Endothelial cell of umbilical vein (primary cell): ENCODE measurements at regions not wholly inside any gene's neighbourhood (a gene's known extent, or its start where the extent isn't known, plus 50 kb on each side); places are given as distances from the start of the nearest gene placed in this dataset.

Experiments used
- CTCF ChIP-seq, 2 donors: IDR thresholded peaks; 1 replicate in 1 of 2; 2 replicates in 1 of 2; pipeline ENCODE4 v1.5.1; 2011; ENCODE audit warnings: low read length in 2 of 2, mild to moderate bottlenecking in 2 of 2, moderate library complexity in 2 of 2, control low read depth in 1 of 2, inconsistent platforms in 1 of 2, low read depth in 1 of 2; ENCODE audit not compliant: insufficient read depth in 1 of 2; ENCODE audit errors: extremely low read depth in 1 of 2
- JUN ChIP-seq: IDR thresholded peaks from 2 replicates; pipeline ENCODE4 v1.6.1; 2011; ENCODE audit warnings: borderline replicate concordance, low read depth; ENCODE audit not compliant: insufficient read length, insufficient read depth
- MAX ChIP-seq: IDR thresholded peaks from 2 replicates; pipeline ENCODE4 v1.6.1; 2011; ENCODE audit not compliant: insufficient read depth, insufficient read length
- MYC ChIP-seq: IDR thresholded peaks from one replicate; pipeline ENCODE4 v1.6.1; 2011; ENCODE audit warnings: mild to moderate bottlenecking, low read depth, low read length
- POLR2A ChIP-seq: IDR thresholded peaks from 2 replicates; pipeline ENCODE4 v1.6.1; 2012; ENCODE audit warnings: low read depth, mild to moderate bottlenecking, control low read depth, low read length
- POLR2AphosphoS5 ChIP-seq: IDR thresholded peaks from 2 replicates; pipeline ENCODE4 v1.6.1; 2012; ENCODE audit warnings: low read depth, mild to moderate bottlenecking, control low read depth, low read length, moderate library complexity; ENCODE audit not compliant: insufficient read depth

DNA sequence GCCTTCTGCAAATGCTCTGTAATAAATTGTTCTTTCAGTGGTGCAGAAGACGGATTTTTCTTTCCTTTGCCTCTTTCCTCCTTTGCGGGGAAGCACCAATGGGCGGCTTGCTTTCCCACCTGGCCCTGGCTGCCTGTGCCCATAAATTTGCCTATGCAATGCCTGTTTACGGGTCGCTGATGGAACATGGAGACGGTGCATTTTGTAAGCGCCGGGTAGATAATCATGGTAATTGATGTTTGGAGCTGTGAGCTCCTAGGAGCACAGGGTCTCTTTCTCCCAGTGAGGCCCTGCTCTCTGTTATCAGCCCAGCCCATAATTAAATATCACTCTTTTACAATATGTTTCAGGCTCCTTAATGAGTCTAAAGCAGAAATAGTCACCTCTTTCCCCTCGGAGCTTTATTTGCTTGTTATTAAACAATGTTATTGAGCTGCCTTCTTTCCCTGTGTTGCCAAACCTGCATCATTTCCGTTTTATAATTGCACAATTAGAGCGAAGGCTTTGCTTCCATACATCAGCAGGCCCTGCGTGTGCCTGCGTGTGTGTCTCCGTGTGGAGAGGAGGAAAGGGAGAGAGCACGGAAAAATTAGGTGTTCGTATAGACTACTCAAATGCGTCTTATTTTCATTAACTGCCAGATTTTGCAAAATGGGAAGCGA lies 437.4 kb upstream of the POU3F3 start:
- TF ChIP-seq POLR2A (no peak), CTCF (IDR thresholded peaks at IDR 0.05; ENCODE audit: extremely low read depth in 1 of 2, insufficient read depth in 1 of 2, low read depth in 1 of 2, low read length in 2 of 2) (no peak), POLR2AphosphoS5 (no peak), MAX (no peak), JUN (no peak), MYC (no peak)
